Endodermal cell (in vitro differentiated cells): ENCODE measurements at regions not wholly inside any gene's neighbourhood (a gene's known extent, or its start where the extent isn't known, plus 50 kb on each side); places are given as distances from the start of the nearest gene placed in this dataset.

Experiments
- DNase-seq: peaks from one replicate; pipeline ENCODE4 v3.0.0-alpha.2; 2017
- H3K27ac ChIP-seq: 2 replicates; pipeline ENCODE4 v1.5.1; 2013; ENCODE audit warnings: mild to moderate bottlenecking, low read depth, low read length, moderate library complexity
- H3K27me3 ChIP-seq: 2 replicates; pipeline ENCODE4 v1.6.1; 2013; ENCODE audit warnings: mild to moderate bottlenecking, low read length, moderate library complexity; ENCODE audit not compliant: insufficient read depth, control insufficient read depth, poor library complexity, severe bottlenecking
- H3K36me3 ChIP-seq: 2 replicates; pipeline ENCODE4 v1.7.0; 2013; ENCODE audit warnings: mild to moderate bottlenecking, low read length, moderate library complexity; ENCODE audit not compliant: control insufficient read depth, insufficient read depth
- H3K4me1 ChIP-seq: one replicate; pipeline ENCODE4 v1.7.0; 2013; ENCODE audit warnings: low read length; ENCODE audit not compliant: control insufficient read depth, insufficient read depth
- H3K4me3 ChIP-seq: 2 replicates; pipeline ENCODE4 v1.5.1; 2013; ENCODE audit warnings: mild to moderate bottlenecking, low read length, moderate library complexity
- H3K9ac ChIP-seq: 2 replicates; pipeline ENCODE4 v1.6.1; 2013; ENCODE audit warnings: mild to moderate bottlenecking, low read length, moderate library complexity; ENCODE audit not compliant: poor library complexity, severe bottlenecking; ENCODE audit errors: extremely low read depth
- H3K9me3 ChIP-seq: 2 replicates; pipeline ENCODE4 v1.6.1; 2013; ENCODE audit warnings: mild to moderate bottlenecking, low read length, moderate library complexity; ENCODE audit not compliant: control insufficient read depth
- H3K27ac Mint-ChIP-seq: 2 replicates; pipeline ENCODE4 v1.8.0; 2020; ENCODE audit warnings: mixed read lengths
- H3K27me3 Mint-ChIP-seq: 2 replicates; pipeline ENCODE4 v1.8.0; 2021; ENCODE audit warnings: mild to moderate bottlenecking, mixed read lengths; ENCODE audit not compliant: insufficient read depth
- H3K36me3 Mint-ChIP-seq: 2 replicates; pipeline ENCODE4 v1.8.0; 2020; ENCODE audit warnings: low read depth, mixed read lengths
- H3K4me1 Mint-ChIP-seq: 2 replicates; pipeline ENCODE4 v1.8.0; 2020; ENCODE audit warnings: mixed read lengths
- H3K4me3 Mint-ChIP-seq: 2 replicates; pipeline ENCODE4 v1.8.0; 2020; ENCODE audit warnings: mild to moderate bottlenecking, moderate library complexity, mixed read lengths
- H3K9me3 Mint-ChIP-seq: 2 replicates; pipeline ENCODE4 v1.8.0; 2020; ENCODE audit warnings: mild to moderate bottlenecking, mixed read lengths
- WGBS, 2 experiments: methylation state at CpG; one replicate each; pipeline versions ENCODE4 v1.1.5 to v1.1.7; 2013; ENCODE audit warnings: missing lambda C conversion rate in 2 of 2, mixed read lengths in 1 of 2; ENCODE audit not compliant: insufficient coverage in 1 of 2, insufficient read length in 1 of 2; 5-methylcytosine and 5-hydroxymethylcytosine counted together
- TF ChIP-seq, protein P1 (sequence below): fragments of 200-600 bp; sonication (generic); conservative IDR thresholded peaks from 2 replicates; pipeline ENCODE4 v1.5.0; 2021; ENCODE audit warnings: antibody characterized with exemption, mild to moderate bottlenecking

DNA sequence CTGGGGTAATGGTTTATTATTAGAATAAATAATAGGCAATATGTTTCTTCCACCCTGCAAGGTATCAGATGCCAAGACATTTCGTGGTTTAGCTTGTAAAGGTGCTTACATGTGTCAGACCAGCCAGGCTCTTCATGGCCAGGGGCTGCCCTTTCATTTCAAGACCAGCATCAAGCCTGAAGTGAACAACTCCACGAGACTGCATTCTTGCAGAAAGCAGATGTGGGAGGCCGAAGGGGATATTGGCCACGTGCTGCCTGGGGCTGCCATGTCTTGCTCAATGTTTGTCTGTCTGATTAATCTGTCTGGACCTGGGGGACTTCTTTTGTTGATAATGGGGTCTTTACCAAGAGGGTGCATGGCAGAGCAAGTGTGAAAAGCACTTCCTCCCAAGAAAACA lies 294.2 kb upstream of the RBFOX1 start:
- TF ChIP-seq, protein P1, sequence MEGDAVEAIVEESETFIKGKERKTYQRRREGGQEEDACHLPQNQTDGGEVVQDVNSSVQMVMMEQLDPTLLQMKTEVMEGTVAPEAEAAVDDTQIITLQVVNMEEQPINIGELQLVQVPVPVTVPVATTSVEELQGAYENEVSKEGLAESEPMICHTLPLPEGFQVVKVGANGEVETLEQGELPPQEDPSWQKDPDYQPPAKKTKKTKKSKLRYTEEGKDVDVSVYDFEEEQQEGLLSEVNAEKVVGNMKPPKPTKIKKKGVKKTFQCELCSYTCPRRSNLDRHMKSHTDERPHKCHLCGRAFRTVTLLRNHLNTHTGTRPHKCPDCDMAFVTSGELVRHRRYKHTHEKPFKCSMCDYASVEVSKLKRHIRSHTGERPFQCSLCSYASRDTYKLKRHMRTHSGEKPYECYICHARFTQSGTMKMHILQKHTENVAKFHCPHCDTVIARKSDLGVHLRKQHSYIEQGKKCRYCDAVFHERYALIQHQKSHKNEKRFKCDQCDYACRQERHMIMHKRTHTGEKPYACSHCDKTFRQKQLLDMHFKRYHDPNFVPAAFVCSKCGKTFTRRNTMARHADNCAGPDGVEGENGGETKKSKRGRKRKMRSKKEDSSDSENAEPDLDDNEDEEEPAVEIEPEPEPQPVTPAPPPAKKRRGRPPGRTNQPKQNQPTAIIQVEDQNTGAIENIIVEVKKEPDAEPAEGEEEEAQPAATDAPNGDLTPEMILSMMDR: no peak
- Mint-ChIP-seq H3K9me3 (no peaks in the 10 kb centered on the region), H3K36me3 (no peaks in the 10 kb centered on the region), H3K4me3 (no peak overlapping the region), H3K4me1 (peaks cover 5% of the 10 kb centered on the region), H3K27me3 (no peaks in the 10 kb centered on the region), H3K27ac (no peak overlapping the region)
- no peaks in the 10 kb centered on the region for H3K4me1 ChIP-seq
- H3K27ac ChIP-seq: no peak overlapping the region
- H3K36me3 ChIP-seq: no peaks in the 10 kb centered on the region
- H3K27me3 ChIP-seq: no peaks in the 10 kb centered on the region
- 86 to 92% methylated on average over 2 to 4 of the region's 4 CpGs for WGBS, 2 experiments
- no peak for DNase-seq
- no peak overlapping the region for H3K9ac ChIP-seq
- no peaks in the 10 kb centered on the region for H3K9me3 ChIP-seq
- no peak overlapping the region for H3K4me3 ChIP-seq

DNA sequence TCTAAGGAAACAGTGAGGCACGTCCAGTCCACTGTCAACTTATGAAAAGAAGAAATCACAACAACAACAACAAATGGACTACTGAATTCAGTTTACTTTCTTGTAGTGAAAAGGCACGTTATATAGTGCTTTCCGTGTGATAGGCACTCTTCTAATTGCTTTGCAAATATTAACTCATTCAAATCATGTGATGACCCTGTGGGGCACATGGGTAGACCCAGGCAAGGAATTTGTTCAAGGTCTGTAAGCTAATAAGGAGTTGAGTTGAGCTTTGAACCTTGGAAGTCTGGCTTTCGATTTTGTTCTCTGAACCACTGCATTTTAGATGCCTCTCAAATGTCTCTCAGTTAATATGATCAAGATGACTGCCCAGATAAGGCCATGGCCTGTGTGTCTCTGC lies 295.1 kb upstream of the RBFOX1 start:
- no peaks in the 10 kb centered on the region for H3K9me3 Mint-ChIP-seq
- DNase-seq: no peak
- no peaks in the 10 kb centered on the region for H3K4me1 ChIP-seq
- no peaks in the 10 kb centered on the region for H3K36me3 ChIP-seq
- no peak overlapping the region for H3K4me3 ChIP-seq
- 91 to 92% methylated on average over 4 of the region's 4 CpGs for whole genome bisulfite sequencing, 2 experiments
- no peak overlapping the region for H3K27ac ChIP-seq
- H3K27ac Mint-ChIP-seq: no peak overlapping the region
- H3K27me3 ChIP-seq: no peaks in the 10 kb centered on the region
- peaks cover 3% of the 10 kb centered on the region for H3K27me3 Mint-ChIP-seq
- TF ChIP-seq, protein P1: no peak
- peaks cover 5% of the 10 kb centered on the region for H3K4me1 Mint-ChIP-seq
- no peak overlapping the region for H3K4me3 Mint-ChIP-seq
- H3K9me3 ChIP-seq: no peaks in the 10 kb centered on the region
- H3K36me3 Mint-ChIP-seq: no peaks in the 10 kb centered on the region
- no peak overlapping the region for H3K9ac ChIP-seq

DNA sequence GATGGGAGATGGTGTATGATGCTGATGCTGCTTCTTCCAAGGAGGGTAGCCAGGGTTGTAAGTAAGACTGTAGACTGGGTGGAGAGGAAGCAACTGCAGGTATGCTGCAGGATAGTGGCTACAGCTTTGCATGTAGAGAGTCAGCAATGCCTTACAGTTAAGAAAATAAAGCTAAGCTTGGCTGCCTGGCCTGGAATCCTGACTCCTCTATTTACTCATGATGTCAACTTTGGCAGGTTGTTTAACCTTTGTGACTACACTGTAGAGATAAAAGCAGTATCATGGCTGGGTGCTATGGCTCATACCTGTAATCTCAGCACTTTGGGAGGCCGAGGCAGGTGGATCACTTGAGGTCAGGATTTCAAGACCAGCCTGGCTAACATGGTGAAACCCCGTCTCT lies 301.6 kb upstream of the RBFOX1 start:
- H3K36me3 ChIP-seq: no peaks in the 10 kb centered on the region
- H3K9ac ChIP-seq: no peak overlapping the region
- no peaks in the 10 kb centered on the region for H3K36me3 Mint-ChIP-seq
- H3K27me3 ChIP-seq: no peaks in the 10 kb centered on the region
- no peak overlapping the region for H3K4me3 Mint-ChIP-seq
- no peak overlapping the region for H3K27ac Mint-ChIP-seq
- peaks cover 7% of the 10 kb centered on the region for H3K4me1 Mint-ChIP-seq
- no peak overlapping the region for H3K27ac ChIP-seq
- H3K4me1 ChIP-seq: peaks cover 6% of the 10 kb centered on the region
- peaks cover 5% of the 10 kb centered on the region for H3K27me3 Mint-ChIP-seq
- 67 to 84% methylated on average over 1 to 2 of the region's 2 CpGs for WGBS, 2 experiments
- H3K9me3 Mint-ChIP-seq: no peaks in the 10 kb centered on the region
- TF ChIP-seq, protein P1: no peak
- no peaks in the 10 kb centered on the region for H3K9me3 ChIP-seq
- no peak for DNase-seq
- no peak overlapping the region for H3K4me3 ChIP-seq
